Epithelial cell of esophagus (primary cell): ENCODE measurements at regions not wholly inside any gene's neighbourhood (a gene's known extent, or its start where the extent isn't known, plus 50 kb on each side); places are given as distances from the start of the nearest gene placed in this dataset.

Experiments used
- DNase-seq: peaks from one replicate; pipeline ENCODE4 v3.0.0; 2010; ENCODE audit warnings: low read depth
- H3K4me3 ChIP-seq: 2 replicates; pipeline ENCODE4 v1.5.1; 2011; ENCODE audit warnings: mild to moderate bottlenecking, low read length, control low read depth
- TF ChIP-seq, protein P1 (sequence below): IDR thresholded peaks from 2 replicates; pipeline ENCODE4 v1.5.1; 2011; ENCODE audit warnings: low read depth, mild to moderate bottlenecking, low read length, control low read depth, inconsistent platforms; ENCODE audit not compliant: insufficient read depth; ENCODE audit errors: missing control alignments

GRCh38 chr7:142348100-142348499 lies 90.2 kb upstream of the PRSS58 start:
- TF ChIP-seq, protein P1, sequence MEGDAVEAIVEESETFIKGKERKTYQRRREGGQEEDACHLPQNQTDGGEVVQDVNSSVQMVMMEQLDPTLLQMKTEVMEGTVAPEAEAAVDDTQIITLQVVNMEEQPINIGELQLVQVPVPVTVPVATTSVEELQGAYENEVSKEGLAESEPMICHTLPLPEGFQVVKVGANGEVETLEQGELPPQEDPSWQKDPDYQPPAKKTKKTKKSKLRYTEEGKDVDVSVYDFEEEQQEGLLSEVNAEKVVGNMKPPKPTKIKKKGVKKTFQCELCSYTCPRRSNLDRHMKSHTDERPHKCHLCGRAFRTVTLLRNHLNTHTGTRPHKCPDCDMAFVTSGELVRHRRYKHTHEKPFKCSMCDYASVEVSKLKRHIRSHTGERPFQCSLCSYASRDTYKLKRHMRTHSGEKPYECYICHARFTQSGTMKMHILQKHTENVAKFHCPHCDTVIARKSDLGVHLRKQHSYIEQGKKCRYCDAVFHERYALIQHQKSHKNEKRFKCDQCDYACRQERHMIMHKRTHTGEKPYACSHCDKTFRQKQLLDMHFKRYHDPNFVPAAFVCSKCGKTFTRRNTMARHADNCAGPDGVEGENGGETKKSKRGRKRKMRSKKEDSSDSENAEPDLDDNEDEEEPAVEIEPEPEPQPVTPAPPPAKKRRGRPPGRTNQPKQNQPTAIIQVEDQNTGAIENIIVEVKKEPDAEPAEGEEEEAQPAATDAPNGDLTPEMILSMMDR, result no peak
- no peak for DNase-seq
- H3K4me3 ChIP-seq, result no peak overlapping the region

DNA sequence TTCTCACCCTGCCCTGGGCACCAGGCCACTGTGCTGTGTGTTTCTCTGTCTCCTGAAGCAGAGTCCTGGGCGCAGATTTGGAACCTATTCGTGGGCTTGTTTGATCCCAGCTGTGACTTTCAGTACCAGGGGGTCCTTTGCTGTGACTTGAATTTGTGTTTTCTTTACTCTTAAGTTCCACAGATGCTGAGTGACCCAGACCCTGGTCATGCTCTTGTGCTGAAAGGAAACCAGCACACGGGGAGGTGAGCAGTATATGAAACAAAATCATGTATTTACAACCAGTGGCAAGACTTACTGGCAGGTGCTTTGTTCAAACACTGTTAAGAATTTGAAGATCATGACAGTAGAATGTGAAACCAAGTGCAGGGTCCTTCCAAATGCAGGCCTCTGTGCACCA lies 89.2 kb upstream of the PRSS58 start:
- TF ChIP-seq, protein P1, result no peak
- DNase-seq, result no peak
- H3K4me3 ChIP-seq, result no peak overlapping the region

GRCh38 chr7:142345811-142346210 lies 88.0 kb upstream of the PRSS58 start:
- TF ChIP-seq, protein P1, result no peak
- DNase-seq, result no peak
- no peak overlapping the region for H3K4me3 ChIP-seq

DNA sequence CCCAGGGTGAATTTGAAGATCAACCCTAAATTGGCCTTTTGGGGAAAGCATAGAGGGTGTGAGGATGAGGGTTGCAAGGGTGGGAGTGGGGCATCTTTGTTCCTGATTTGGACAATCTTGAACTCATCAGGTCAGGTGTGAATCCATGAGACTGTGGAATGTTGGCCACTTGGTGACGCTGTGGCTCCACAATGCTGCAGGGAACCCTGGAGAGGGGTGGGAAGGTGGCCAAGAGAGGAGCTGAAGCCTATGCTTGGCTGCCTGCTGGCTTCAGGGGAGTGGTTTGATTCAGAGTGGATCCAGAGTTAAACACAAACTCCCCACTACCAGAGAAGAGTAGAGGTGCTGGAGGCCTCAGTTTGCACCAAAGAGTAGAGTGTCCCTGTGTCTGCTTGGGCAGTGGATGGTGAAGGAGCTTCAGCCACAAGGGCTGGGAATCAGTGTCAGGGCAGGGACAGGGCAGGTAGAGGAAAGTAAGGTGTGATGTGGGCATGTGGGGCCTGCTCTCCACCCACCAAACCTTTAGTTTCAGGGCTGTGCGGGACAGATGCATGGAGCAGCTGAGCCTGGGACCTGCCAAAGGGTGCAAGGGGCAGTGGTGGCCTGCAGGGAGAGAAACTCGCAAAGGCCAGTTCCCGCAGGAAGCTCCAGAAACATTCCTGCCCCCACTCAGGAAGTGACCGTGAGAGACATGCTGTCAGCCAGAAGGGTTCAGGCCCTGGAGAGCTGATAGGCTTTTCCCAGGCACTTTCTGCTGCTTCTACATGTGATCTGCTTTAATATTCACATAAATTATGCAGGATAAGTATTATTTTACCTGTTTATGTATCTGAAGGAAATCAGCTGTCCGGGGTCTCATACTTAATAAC lies 81.0 kb upstream of the PRSS58 start:
- TF ChIP-seq, protein P1, result peak; percentile 56
- DNase-seq, result peak; percentile 36
- no peak overlapping the region for H3K4me3 ChIP-seq

DNA sequence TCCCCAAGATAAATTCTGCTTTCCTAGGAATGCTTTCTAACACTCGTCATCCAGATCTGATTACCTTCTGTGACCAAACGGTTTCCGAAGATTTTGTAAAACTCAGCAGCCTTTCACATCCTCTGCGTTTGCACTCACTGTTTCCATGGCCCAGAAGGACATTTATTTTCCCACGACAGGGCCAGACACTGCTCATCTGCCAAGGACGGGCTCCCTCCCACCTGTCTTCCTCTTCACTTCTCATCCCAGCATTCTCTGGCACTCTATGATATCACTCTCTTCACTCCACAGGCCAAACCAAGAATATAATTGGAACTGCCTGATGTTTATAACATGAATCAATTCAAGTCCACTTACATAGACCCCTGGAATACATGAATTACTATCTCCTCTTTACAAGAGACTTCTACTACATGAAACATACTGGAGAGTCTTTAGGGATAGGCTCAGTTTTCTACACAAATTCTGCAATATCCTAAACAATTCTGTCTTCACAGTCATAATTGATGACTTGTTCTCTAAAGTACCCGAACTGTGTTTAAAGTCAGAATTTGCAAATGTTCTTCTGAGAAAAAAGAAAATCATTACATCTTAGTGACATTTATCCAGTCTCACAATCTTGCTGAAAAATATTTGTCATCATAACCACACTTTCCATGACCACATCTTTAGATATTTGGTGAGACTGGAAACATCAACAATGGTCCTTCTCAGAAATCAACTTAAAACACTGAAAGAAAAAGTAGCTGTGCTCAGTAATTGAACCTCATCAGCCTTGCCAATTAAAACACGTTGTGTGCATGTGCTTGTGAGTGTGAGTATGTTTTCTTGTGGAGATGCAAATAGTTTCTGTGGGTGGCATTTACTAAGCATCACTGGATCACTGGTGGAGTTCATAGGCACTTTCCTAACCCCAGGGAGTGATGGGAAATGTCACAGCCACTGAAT lies 79.5 kb upstream of the PRSS58 start:
- no peak overlapping the region for H3K4me3 ChIP-seq
- TF ChIP-seq, protein P1, result no peak

DNA sequence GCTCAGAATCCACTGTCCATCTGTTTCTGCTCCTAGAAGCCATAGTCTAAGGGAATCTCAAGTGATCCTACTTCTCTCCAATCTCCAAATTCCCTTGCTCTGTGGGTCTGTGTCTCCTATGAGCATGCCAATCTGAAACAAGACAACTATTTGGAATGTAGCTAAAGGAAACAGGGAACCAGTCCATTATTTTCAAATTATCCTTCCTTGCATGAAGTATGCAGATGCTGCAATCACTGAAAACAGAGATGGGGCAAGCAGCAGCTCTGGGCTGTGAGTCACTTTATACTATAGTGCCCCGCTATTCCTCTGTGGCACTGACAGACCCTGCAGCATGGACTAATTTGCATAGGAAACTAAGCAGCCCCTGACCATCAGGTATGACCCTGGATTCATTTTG lies 76.9 kb upstream of the PRSS58 start:
- H3K4me3 ChIP-seq, result no peak overlapping the region
- TF ChIP-seq, protein P1, result no peak
- no peak for DNase-seq

More for the DNA sequence above, 79.5 kb upstream of the PRSS58 start:
- DNase-seq, result no peak
